ENCODE measurements at regions not wholly inside any gene's neighbourhood (a gene's known extent, or its start where the extent isn't known, plus 50 kb on each side); places are given as distances from the start of the nearest gene placed in this dataset.

DNA sequence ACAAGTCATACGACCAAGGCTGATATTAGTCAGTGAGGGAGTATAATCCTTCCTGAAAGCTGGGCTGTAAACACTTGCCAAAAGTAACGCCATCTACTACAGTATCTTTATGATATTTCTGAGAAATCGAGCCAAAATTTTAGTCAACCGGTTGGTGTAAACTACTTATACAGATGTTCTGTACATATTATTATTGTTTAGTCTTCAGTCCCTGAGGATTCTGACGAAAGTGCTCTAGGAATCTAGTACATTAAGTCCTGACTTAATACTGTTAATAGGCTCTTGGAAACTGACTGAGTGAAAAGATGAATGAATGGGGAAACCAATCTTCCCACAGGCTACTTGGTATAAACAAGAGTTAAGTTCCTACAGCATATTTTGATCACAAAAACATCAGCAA lies 274.3 kb downstream of the USP25 start:
- DNase-seq (ENCODE audit: low read depth, low spot score), result no peak
- in situ Hi-C loops (cut with HindIII; ENCODE audit: low pct_unique_long_range_greater_than_20kb, low sequenced_read_pairs), result no loop called here

DNA sequence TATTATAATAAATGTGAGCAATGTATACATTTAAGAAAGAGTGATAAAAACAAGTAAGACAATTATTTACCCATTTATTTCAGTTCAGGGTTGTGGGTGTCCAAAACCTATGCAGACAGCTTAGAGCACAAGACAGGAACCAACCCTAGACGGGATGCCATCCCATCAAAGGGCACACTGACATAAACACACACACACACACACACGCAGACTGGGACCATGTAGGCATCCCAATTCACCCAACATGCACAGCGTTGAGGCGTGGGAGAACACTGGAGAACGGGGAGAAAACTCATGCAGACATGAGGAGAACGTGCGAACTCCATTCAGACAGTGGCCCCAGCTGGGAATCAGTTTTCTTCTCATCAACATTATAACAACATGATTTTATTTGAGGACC lies 274.7 kb downstream of the USP25 start:
- in situ Hi-C loops (cut with HindIII; ENCODE audit: low pct_unique_long_range_greater_than_20kb, low sequenced_read_pairs), result no loop called here
- DNase-seq (ENCODE audit: low read depth, low spot score), result no peak

DNA sequence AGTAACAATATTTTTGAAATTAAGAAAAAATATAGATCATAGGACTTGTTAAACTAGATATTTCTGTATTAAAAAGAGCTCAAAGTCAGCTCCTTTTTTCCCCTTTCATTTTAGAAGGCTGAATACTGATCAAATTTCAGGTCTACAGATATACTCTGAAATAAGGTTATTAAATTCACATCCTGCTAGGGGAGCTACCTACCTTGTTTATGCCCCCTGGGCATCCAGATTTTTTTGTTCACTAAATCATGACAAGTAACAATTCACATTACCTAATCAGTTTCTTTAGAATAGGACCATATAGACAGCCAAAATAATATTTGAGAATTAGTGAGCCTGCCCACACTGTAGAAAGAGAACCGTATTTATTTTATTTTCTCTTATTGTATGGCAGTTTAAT lies 276.2 kb downstream of the USP25 start:
- in situ Hi-C loops (cut with HindIII; ENCODE audit: low pct_unique_long_range_greater_than_20kb, low sequenced_read_pairs), result no loop called here
- DNase-seq (ENCODE audit: low read depth, low spot score), result no peak

DNA sequence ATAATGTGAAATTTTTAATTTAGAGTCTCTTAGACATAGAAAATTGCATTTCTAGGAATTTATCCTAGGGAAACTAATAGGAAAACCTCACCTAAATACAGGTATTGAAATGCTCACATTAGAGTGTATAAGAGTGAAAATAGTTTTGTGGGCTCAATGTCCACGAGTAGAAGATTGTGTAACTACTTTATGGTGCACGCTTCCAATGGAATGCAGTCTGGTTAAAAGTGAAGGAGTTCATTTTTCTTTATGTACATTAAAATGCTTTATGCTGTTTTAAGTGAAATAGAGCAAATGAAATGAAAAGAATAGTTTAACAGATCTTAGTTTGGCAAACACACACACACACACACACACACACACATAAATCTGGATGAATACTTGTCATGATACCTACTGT lies 278.2 kb downstream of the USP25 start:
- in situ Hi-C loops (cut with HindIII; ENCODE audit: low pct_unique_long_range_greater_than_20kb, low sequenced_read_pairs), result no loop called here
- no peak for DNase-seq (ENCODE audit: low read depth, low spot score)

DNA sequence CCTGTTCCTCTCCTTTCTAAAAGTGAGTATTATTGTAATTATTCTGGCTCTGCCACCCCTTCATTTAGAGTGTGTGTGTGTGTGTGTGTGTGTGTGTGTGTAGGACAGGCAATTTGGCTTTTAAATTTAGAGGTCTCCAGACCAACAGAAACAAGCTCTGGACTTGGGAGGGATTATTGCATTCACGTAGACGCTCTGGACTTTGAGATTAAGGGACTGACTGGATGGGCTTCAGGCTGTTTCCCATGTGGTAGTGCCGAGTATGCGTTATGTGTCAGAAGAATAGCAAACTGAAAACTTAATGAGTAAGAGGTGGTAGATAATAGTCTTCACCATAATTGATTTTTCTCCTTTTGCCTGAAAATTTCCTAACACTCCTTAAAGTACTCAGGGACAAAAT lies 281.9 kb downstream of the USP25 start:
- in situ Hi-C loops (cut with HindIII; ENCODE audit: low pct_unique_long_range_greater_than_20kb, low sequenced_read_pairs), result no loop called here
- DNase-seq (ENCODE audit: low read depth, low spot score), result no peak

DNA sequence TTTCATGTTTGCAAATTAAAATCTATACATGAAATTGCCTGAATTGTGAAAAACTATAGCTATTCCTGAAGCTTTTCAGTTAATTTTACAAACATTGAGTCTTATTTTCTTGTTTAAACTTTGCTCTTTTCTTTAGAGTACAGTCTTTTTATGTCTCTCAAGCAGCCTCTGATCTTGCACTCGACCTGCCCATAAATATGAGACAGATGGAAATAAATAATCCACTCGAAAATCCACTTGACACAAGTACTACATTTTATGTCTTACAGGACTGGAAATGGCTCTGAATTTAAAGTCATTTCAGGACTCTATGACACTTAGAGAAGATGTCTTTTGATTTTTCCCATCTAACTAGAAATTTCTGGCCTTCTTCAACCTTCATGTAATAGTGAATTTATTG lies 283.8 kb downstream of the USP25 start:
- no peak for DNase-seq (ENCODE audit: low read depth, low spot score)
- in situ Hi-C loops (cut with HindIII; ENCODE audit: low pct_unique_long_range_greater_than_20kb, low sequenced_read_pairs), result no loop called here

DNA sequence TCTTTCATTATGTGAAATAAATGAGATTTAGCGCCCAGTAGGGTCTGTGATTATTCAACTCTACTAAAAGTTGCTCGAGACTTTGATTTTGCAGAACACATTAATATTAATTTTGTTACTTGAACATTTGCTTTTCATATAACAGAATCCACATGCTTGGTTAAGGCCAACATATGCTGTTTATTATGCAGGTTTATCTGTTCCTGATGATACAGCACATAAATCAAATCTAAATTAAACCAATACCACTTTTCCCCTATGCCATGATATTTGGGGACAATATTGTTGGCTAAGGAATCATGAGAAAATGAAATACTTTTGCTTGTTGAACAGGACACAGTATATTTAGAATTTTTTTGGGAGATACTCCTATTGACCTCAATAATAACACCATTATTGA lies 291.1 kb downstream of the USP25 start:
- no peak for DNase-seq (ENCODE audit: low read depth, low spot score)
- in situ Hi-C loops (cut with HindIII; ENCODE audit: low pct_unique_long_range_greater_than_20kb, low sequenced_read_pairs), result no loop called here

DNA sequence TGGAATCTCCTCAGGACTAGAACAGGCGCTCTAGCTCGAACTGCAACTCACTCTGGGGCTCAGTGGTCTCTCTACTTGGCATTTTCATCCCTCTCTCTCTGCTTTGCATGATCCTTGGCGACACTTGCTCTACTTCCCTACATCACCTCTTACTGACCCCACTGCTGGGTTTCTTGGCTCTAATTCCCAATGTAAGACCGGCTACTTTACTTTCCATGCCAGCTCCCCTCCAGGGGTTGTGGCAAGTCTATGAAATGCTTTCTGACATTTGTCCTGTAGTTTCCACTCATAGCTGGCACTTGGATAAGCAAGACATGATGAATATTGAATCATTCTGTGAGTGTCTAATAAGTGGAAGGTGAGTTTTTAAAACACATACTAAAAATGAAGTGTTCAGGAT lies 292.3 kb downstream of the USP25 start:
- no peak for DNase-seq (ENCODE audit: low read depth, low spot score)
- in situ Hi-C loops (cut with HindIII; ENCODE audit: low pct_unique_long_range_greater_than_20kb, low sequenced_read_pairs), result no loop called here

DNA sequence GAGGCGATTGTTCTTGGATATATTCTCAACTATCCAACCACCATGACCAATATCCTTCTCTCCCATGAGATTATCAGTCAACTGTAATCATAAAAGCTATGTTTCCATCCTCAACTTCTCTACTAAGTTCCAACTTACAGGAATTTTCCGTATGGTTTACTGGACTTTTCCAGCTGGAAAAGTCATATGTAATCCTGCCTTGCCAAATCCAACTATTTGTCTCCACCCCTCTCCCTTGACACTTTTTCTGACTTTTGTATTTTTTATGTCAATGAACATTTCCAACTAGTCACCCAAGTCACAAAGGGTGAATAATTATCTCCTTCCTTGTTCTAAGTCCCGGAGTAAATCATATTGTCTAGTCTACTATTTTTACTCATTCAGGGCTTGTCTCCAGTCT lies 293.1 kb downstream of the USP25 start:
- no peak for DNase-seq (ENCODE audit: low read depth, low spot score)
- in situ Hi-C loops (cut with HindIII; ENCODE audit: low pct_unique_long_range_greater_than_20kb, low sequenced_read_pairs), result no loop called here

DNA sequence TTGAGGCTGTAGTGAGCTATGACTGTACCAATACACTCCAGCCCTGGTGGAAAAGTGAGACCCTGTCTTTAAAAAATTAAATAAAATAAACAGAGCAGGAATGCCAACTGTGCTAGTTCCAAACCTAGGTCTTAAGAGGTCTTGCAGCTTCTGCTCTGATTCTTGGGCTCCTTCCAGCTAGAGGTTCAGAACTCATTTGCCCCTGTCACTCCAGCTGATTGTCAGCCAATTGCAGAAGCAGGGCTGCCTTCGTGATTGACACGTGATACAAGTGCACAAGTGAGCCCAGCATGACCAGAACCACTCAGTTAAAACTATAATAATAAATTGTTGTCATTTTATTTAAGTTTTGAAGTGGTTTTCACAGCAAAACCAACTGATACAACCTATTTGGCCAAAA lies 298.4 kb downstream of the USP25 start:
- DNase-seq (ENCODE audit: low read depth, low spot score), result no peak
- in situ Hi-C loops (cut with HindIII; ENCODE audit: low pct_unique_long_range_greater_than_20kb, low sequenced_read_pairs), result no loop called here

DNA sequence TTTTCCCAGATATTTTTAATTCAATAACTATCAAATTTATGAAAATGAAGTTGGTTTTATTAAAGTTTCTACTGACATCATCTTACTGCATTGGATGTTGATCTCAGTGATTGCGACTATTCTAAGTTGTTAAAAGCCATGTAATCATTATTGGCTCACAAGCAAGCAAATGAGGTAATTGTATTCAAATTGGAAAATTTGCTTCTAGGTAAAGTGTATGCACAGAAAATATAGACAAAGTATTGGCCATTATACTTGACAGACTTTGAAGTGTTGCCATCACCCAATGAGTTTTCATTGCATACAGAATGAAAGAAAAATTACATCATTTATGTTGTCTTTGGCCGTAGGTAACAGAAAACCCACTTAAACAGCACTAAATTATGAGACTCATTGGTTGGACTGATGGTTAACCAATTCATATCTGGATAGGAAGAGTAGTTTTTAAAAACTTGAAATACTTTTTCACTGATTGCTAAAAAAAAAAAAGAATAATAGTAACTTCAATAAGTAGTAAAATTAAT lies 299.2 kb downstream of the USP25 start:
- in situ Hi-C loops (cut with HindIII; ENCODE audit: low pct_unique_long_range_greater_than_20kb, low sequenced_read_pairs), result no loop called here
- DNase-seq (ENCODE audit: low read depth, low spot score), result no peak

DNA sequence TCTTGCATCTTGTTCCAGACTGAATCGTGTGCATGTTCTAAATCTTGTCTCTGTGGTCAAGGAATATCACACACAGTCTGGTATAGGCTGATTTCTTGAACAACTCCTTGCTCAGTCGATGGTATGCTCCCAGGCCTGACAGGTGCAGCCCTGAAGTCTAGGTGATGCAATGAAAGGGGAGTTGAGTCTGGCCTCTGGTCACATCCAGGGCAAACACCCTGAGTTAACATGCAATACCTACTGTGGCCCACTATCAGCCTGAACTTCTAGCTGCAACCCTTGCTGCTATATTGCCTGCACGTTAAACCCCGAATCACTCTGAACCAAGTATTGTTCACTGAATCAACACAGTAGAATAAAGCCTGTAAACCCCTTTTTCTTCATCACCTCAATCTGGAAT lies 303.4 kb downstream of the USP25 start:
- in situ Hi-C loops (cut with HindIII; ENCODE audit: low pct_unique_long_range_greater_than_20kb, low sequenced_read_pairs), result no loop called here
- DNase-seq (ENCODE audit: low read depth, low spot score), result no peak

DNA sequence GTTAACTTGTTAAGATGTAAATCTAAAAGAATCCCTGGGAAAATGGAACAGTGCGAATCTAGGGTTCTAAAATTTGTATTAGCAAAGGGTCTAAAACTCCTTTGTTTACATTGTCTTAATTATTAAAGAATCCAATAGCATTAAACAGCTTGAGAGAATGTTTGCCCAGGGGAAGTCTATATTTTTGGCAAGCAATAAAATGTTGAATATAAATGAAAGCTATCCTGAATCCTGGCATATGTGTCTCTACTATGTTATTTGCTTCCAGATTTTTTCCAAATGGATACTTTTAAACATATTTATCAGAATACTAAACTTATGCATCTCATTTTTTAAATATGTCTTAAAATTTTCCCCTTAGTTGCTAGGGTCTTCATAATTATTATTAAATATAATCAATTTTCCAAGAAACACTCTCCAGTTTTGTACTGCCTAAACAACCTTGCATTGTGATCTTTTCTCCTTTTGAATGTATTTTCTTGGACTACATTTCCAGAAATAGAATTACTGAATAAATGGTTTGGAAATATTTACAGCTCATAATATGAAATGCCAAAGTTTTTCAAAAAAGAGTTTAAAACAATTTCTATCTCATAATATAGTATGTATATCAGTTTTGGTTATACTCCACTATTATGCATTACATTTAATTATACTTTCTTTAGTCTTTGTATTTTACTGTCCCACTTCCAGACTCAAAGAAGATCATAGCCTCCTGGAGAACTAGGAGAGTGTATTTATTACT lies 304.8 kb downstream of the USP25 start:
- no peak for DNase-seq (ENCODE audit: low read depth, low spot score)
- in situ Hi-C loops (cut with HindIII; ENCODE audit: low pct_unique_long_range_greater_than_20kb, low sequenced_read_pairs), result no loop called here

DNA sequence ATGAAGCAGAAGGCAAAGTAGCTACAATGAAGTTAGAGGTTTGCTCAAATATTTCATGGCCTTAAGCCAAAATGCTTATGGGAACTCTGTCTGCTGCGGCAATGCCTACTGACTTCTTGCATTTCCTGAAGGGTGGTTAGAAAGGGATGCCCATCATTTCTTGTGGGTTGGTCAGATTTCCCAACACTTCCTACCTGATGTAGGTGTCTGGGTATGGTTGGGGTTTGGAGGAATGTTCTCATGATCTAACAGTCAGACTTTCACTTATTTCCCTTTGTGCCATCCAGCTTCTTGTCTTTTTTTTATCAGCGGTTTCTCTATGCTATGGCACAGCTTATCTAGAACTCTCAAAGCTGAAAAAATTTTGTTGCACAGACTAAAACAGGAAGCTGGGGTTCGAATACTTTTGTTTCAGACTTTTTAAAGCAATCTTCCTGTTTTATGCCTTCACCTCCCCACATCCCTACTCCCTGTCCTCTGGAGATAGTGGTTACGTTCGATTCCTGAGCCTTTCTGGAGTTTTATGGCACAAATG lies 307.7 kb downstream of the USP25 start:
- DNase-seq (ENCODE audit: low read depth, low spot score), result no peak
- in situ Hi-C loops (cut with HindIII; ENCODE audit: low pct_unique_long_range_greater_than_20kb, low sequenced_read_pairs), result no loop called here

DNA sequence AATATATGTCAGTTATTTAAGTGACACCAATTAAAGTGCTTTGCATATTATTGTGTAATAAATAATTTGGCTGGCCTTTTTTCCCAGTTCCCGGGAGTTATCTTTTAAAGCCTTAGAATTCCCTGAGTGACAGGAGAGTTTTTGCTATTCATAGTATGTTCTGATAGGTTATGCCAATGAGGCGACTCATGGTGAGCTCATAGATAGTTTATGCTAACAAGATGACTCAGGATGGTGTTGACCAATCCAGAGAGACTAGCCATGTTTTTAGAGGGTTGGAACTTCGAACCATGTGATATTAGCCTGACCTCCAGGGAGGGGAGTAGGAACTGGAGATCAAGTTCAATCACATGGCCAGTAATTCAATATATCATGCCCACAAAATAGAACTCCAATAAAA lies 310.8 kb downstream of the USP25 start:
- in situ Hi-C loops (cut with HindIII; ENCODE audit: low pct_unique_long_range_greater_than_20kb, low sequenced_read_pairs), result no loop called here
- no peak for DNase-seq (ENCODE audit: low read depth, low spot score)

DNA sequence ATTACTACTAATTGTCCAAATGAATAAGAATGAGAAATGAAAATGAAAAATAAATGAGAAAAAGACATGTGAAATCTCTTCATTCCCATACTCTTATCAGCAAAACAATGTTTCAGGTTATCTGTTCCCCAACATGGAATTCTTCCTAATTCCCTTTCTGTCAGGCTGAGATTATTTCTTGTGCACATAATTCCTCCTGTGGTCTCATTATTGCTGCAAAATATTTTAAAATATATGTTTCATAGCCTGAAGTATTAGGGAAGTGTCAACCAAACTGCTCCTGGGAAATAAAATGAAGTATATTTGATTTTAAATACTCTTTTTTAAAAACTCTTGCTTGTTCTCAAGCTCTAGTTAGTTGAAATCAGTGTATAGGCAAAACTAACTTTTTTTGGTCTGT lies 314.9 kb downstream of the USP25 start:
- in situ Hi-C loops (cut with HindIII; ENCODE audit: low pct_unique_long_range_greater_than_20kb, low sequenced_read_pairs), result no loop called here
- DNase-seq (ENCODE audit: low read depth, low spot score), result no peak

DNA sequence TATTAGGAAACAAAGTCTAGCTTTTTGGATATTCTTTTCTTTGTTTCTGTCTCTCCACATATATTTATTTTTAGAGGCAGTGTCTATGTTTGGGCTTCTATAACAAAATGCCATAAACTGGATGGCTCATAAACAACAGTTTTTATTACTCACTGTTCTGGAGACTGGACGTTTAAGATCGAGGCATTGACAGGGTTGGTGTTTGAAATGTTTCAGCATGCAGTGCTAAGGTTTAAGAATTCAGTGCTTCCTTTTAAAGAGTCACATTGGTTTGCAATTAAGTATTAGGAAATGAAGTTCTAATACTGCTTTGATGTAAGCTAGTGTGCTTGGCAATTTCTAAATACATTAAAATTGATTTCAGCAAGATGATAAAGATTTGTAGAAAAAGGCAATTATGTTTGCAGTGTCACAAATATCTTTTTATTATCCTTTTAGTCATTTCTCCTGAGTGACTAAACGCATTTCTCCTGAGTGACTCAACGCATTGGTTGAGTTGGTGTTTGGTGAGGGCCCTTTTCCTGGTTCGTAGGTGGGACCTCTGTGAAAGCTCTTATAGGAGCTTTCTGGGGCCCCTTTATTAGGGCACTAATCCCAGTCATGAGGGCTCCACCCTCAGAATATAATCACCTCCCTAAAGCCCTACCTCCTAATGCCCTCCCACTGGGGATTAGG lies 317.0 kb downstream of the USP25 start:
- in situ Hi-C loops (cut with HindIII; ENCODE audit: low pct_unique_long_range_greater_than_20kb, low sequenced_read_pairs), result no loop called here
- no peak for DNase-seq (ENCODE audit: low read depth, low spot score)

DNA sequence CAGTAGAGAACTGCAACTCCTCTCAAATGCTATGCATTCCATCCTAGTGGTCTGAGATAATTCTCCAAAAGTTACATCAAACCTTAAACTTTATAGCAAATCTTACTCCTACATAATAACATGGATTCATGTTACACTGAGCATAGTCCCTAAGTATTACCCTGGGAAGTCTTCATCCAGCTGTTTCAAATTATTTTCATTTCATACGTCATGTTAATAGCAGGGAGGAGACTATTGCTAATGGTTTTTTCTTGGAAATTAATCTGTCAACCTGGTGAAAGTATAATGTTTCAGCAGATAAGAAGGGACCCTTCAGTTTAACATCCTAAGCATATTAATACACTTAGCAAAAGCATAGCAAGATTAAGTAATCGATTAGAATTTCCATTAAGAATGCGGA lies 318.1 kb downstream of the USP25 start:
- in situ Hi-C loops (cut with HindIII; ENCODE audit: low pct_unique_long_range_greater_than_20kb, low sequenced_read_pairs), result no loop called here
- DNase-seq (ENCODE audit: low read depth, low spot score), result no peak

DNA sequence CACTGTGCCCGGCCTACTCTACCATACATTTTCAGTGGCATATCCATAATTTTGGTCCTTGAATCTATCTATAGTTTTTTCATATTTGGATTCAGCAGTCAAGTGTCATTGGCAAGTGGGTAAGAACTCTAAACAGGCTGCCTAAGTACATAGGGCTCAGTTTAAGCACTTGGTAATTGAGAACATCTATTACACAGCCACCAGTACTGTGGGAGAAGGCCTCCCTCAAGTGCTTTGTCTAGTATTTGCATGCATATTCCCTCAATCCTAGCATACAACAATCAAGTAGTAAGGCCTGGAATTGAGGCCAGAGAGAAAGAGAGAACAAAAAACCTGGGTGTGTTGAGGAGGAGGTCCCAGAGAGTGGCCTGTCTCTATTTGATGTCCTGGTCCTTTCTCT lies 325.2 kb downstream of the USP25 start:
- in situ Hi-C loops (cut with HindIII; ENCODE audit: low pct_unique_long_range_greater_than_20kb, low sequenced_read_pairs), result no loop called here
- DNase-seq (ENCODE audit: low read depth, low spot score), result no peak

All from SK-MEL-5 (cell line).